ENCODE measurements at regions not wholly inside any gene's neighbourhood (a gene's known extent, or its start where the extent isn't known, plus 50 kb on each side); places are given as distances from the start of the nearest gene placed in this dataset.

DNA sequence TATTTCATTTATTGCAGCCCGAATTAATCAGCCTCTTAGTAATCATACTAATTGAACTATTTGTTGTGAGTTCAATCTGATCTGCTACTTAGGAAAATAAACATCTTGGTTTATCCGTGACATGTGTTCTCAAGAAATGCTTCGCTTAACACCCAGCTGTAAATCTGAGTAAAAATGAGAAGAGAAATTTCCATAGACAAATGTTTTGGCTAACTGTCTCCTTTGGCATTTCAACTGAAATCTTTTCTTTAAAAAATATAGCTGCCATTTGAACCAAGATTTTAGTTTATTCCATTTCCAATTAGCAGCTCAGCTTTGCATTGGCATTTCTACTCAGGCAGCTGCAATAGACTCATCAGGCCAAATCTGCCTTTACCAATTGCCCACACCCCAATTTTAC is 180.5 kb upstream of the PTER start:
- H3K9me3 Mint-ChIP-seq (ENCODE audit: low read depth) = peaks cover 24% of the 10 kb centered on the region
- H3K4me3 Mint-ChIP-seq (ENCODE audit: low read depth) = no peak overlapping the region
- H3K27ac Mint-ChIP-seq = no peak overlapping the region
- DNase-seq (ENCODE audit: low spot score, unreplicated experiment) = no peak
- peaks cover 8% of the 10 kb centered on the region for H3K27me3 Mint-ChIP-seq
- H3K36me3 Mint-ChIP-seq (ENCODE audit: insufficient read depth) = peaks cover 2% of the 10 kb centered on the region
- no peaks in the 10 kb centered on the region for H3K4me1 Mint-ChIP-seq (ENCODE audit: low read depth)
- TF ChIP-seq, protein P1, sequence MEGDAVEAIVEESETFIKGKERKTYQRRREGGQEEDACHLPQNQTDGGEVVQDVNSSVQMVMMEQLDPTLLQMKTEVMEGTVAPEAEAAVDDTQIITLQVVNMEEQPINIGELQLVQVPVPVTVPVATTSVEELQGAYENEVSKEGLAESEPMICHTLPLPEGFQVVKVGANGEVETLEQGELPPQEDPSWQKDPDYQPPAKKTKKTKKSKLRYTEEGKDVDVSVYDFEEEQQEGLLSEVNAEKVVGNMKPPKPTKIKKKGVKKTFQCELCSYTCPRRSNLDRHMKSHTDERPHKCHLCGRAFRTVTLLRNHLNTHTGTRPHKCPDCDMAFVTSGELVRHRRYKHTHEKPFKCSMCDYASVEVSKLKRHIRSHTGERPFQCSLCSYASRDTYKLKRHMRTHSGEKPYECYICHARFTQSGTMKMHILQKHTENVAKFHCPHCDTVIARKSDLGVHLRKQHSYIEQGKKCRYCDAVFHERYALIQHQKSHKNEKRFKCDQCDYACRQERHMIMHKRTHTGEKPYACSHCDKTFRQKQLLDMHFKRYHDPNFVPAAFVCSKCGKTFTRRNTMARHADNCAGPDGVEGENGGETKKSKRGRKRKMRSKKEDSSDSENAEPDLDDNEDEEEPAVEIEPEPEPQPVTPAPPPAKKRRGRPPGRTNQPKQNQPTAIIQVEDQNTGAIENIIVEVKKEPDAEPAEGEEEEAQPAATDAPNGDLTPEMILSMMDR (IDR thresholded peaks at IDR 0.05; ENCODE audit: unreplicated experiment) = no peak

- DNase-seq (ENCODE audit: low spot score, unreplicated experiment) = no peak
- no peaks in the 10 kb centered on the region for H3K4me1 Mint-ChIP-seq (ENCODE audit: low read depth)
- TF ChIP-seq, protein P1 (IDR thresholded peaks at IDR 0.05; ENCODE audit: unreplicated experiment) = no peak
- peaks cover 7% of the 10 kb centered on the region for H3K9me3 Mint-ChIP-seq (ENCODE audit: low read depth)
- no peaks in the 10 kb centered on the region for H3K36me3 Mint-ChIP-seq (ENCODE audit: insufficient read depth)
- H3K27ac Mint-ChIP-seq = no peak overlapping the region
- no peak overlapping the region for H3K4me3 Mint-ChIP-seq (ENCODE audit: low read depth)
- H3K27me3 Mint-ChIP-seq = peaks cover 8% of the 10 kb centered on the region
Measured at GRCh38 chr10:16258291-16259040, 178.3 kb upstream of the PTER start.

GRCh38 chr10:16259726-16260125 is 177.1 kb upstream of the PTER start:
- DNase-seq (ENCODE audit: low spot score, unreplicated experiment) = no peak
- Mint-ChIP-seq H3K9me3 (ENCODE audit: low read depth) (peaks cover 4% of the 10 kb centered on the region), H3K27me3 (peaks cover 8% of the 10 kb centered on the region), H3K36me3 (ENCODE audit: insufficient read depth) (no peaks in the 10 kb centered on the region), H3K4me1 (ENCODE audit: low read depth) (no peaks in the 10 kb centered on the region), H3K4me3 (ENCODE audit: low read depth) (no peak overlapping the region), H3K27ac (no peak overlapping the region)
- TF ChIP-seq, protein P1 (IDR thresholded peaks at IDR 0.05; ENCODE audit: unreplicated experiment) = no peak

DNA sequence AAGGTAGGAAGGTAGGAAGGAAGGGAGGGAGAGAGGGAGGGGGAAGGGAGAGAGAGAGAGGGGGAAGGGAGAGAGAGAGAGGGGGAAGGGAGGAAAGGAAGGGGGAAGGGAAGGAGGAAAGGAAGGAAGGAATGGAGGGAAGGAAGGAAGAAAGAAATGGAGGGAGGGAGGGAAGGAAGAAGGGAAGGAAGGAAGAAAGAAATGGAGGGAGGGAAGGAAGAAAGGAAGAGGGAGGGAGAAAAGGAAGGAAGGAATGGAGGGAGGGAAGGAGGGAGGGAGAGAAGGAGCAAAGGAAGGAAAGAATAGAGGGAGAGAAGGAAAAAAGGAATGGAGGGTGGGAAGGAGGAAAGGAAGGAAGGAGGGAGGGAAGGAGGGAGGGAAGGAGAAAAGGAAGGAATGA is 176.4 kb upstream of the PTER start:
- H3K27me3 Mint-ChIP-seq = peaks cover 8% of the 10 kb centered on the region
- H3K4me3 Mint-ChIP-seq (ENCODE audit: low read depth) = no peak overlapping the region
- H3K9me3 Mint-ChIP-seq (ENCODE audit: low read depth) = peaks cover 4% of the 10 kb centered on the region
- H3K36me3 Mint-ChIP-seq (ENCODE audit: insufficient read depth) = no peaks in the 10 kb centered on the region
- no peak overlapping the region for H3K27ac Mint-ChIP-seq
- H3K4me1 Mint-ChIP-seq (ENCODE audit: low read depth) = no peaks in the 10 kb centered on the region
- TF ChIP-seq, protein P1 (IDR thresholded peaks at IDR 0.05; ENCODE audit: unreplicated experiment) = no peak
- DNase-seq (ENCODE audit: low spot score, unreplicated experiment) = no peak

GRCh38 chr10:16271571-16271970 is 165.2 kb upstream of the PTER start:
- no peak overlapping the region for H3K4me3 Mint-ChIP-seq (ENCODE audit: low read depth)
- no peaks in the 10 kb centered on the region for H3K9me3 Mint-ChIP-seq (ENCODE audit: low read depth)
- H3K27me3 Mint-ChIP-seq = no peaks in the 10 kb centered on the region
- no peak overlapping the region for H3K27ac Mint-ChIP-seq
- H3K36me3 Mint-ChIP-seq (ENCODE audit: insufficient read depth) = no peaks in the 10 kb centered on the region
- no peak for DNase-seq (ENCODE audit: low spot score, unreplicated experiment)
- TF ChIP-seq, protein P1 (IDR thresholded peaks at IDR 0.05; ENCODE audit: unreplicated experiment) = no peak
- H3K4me1 Mint-ChIP-seq (ENCODE audit: low read depth) = no peaks in the 10 kb centered on the region
